ENCODE measurements at regions not wholly inside any gene's neighbourhood (a gene's known extent, or its start where the extent isn't known, plus 50 kb on each side); places are given as distances from the start of the nearest gene placed in this dataset.

DNA sequence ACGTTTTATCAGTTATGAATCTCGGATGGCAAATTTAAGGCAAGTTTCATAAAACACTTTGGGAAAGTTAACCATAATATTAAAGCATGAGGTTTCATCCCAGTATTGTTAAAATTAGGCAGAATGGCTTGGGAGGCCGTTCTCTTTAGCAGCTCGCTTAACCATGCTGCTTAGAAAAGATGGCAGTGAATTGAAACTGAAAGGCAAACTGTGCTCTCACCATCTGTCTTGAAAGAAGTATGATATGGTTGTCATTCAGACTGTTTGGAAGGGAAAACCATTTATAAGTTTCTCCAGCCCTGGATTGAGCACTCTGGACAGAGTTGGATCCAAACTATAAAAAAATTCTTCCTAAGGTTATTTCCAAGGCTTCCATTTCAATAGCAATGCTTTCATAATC, 332.3 kb upstream of the SUCLG2 start:
- H3K4me3 ChIP-seq: no peak overlapping the region
- ATAC-seq (no peak), DNase-seq (no peak)
- no peak overlapping the region for H3K27ac ChIP-seq
- intact Hi-C loops (cut with DNase I): no loop called here
- TF ChIP-seq CTCF (IDR thresholded peaks at IDR 0.05): no peak
- no peaks in the 10 kb centered on the region for H3K27me3 ChIP-seq (ENCODE audit: low read depth)
- H3K9me3 ChIP-seq: no peaks in the 10 kb centered on the region
- H3K4me1 ChIP-seq: no peaks in the 10 kb centered on the region
- no peaks in the 10 kb centered on the region for H3K36me3 ChIP-seq

- intact Hi-C loops (cut with DNase I): no loop called here
- no peaks in the 10 kb centered on the region for H3K4me1 ChIP-seq
- H3K27ac ChIP-seq: no peak overlapping the region
- H3K36me3 ChIP-seq: no peaks in the 10 kb centered on the region
- no peaks in the 10 kb centered on the region for H3K27me3 ChIP-seq (ENCODE audit: low read depth)
- DNase-seq: no peak
- no peak overlapping the region for H3K4me3 ChIP-seq
- no peak for TF ChIP-seq CTCF (IDR thresholded peaks at IDR 0.05)
- ATAC-seq: no peak
- H3K9me3 ChIP-seq: no peaks in the 10 kb centered on the region
Observed at GRCh38 chr3:67983166-67983565, 328.8 kb upstream of the SUCLG2 start.

- intact Hi-C loops (cut with DNase I): no loop called here
- no peak overlapping the region for H3K4me3 ChIP-seq
- no peak for TF ChIP-seq CTCF (IDR thresholded peaks at IDR 0.05)
- no peak overlapping the region for H3K27ac ChIP-seq
- no peaks in the 10 kb centered on the region for H3K36me3 ChIP-seq
- H3K9me3 ChIP-seq: no peaks in the 10 kb centered on the region
- H3K4me1 ChIP-seq: no peaks in the 10 kb centered on the region
- ATAC-seq (no peak), DNase-seq (no peak)
- H3K27me3 ChIP-seq (ENCODE audit: low read depth): no peaks in the 10 kb centered on the region
Observed at GRCh38 chr3:67981077-67981476, 326.7 kb upstream of the SUCLG2 start.

DNA sequence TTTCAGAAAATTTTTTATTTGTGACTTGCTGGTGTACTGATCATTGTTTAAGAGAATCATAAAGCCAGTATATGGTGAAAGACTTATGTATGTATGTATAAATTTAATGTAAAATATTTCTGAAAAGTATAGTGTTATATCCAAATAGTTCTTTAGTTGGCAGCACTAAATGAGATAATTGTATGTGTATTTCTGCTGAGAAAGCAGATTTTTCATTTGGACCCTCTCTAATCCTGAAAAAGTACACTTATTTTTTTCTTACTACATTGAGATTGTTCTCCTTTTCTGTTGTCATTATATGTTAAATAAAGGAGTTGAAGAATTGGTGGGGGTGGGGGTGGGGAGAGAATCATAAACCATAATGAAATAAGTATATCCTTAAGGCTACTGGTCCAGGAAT, 324.9 kb upstream of the SUCLG2 start:
- TF ChIP-seq CTCF (IDR thresholded peaks at IDR 0.05): no peak
- Histone ChIP-seq H3K36me3 (no peaks in the 10 kb centered on the region), H3K4me3 (no peak overlapping the region), H3K9me3 (no peaks in the 10 kb centered on the region), H3K27ac (no peak overlapping the region), H3K4me1 (no peaks in the 10 kb centered on the region), H3K27me3 (ENCODE audit: low read depth) (no peaks in the 10 kb centered on the region)
- no peak for ATAC-seq
- no peak for DNase-seq
- intact Hi-C loops (cut with DNase I): no loop called here

DNA sequence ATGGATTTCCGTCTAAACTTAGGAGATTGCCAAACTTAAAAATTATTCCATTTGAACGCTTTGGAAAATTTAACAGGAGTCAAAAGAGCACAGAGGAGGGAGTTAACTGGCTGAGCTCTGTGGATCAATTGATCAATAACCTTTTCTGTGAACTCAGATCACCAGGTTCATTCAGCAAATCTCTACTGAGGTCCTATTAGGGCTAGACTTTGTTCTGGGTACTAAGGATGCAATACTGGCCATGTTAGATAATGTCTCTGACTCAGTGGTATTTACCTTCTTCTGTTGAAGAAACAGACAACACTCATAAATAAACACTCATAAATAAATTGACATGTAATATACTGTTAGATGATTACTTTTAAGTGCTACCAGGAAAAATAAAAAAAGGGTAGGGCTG, 323.4 kb upstream of the SUCLG2 start:
- no peaks in the 10 kb centered on the region for H3K9me3 ChIP-seq
- H3K27me3 ChIP-seq (ENCODE audit: low read depth): no peaks in the 10 kb centered on the region
- no peak for DNase-seq
- no peaks in the 10 kb centered on the region for H3K4me1 ChIP-seq
- no peaks in the 10 kb centered on the region for H3K36me3 ChIP-seq
- intact Hi-C loops (cut with DNase I): no loop called here
- no peak for TF ChIP-seq CTCF (IDR thresholded peaks at IDR 0.05)
- no peak for ATAC-seq
- no peak overlapping the region for H3K4me3 ChIP-seq
- H3K27ac ChIP-seq: no peak overlapping the region

DNA sequence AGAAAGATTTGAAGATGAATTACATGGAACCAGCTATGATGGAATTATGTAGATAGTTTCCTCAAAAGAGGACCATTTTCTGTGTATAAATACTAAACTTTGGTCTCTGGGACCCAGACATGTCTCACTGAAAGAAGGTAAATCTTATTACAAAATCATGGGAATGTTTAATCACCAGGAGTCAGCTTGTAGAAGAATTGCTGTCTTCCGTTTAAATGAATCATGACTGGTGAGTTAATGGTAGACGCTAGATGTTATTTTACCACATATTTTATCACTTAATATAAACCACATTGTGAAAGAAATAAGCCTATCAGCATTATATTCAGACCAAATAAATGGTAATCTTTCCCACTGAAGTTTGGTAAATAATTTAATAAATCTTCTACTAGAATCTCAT, 322.3 kb upstream of the SUCLG2 start:
- no peak overlapping the region for H3K27ac ChIP-seq
- intact Hi-C loops (cut with DNase I): no loop called here
- no peak for DNase-seq
- no peaks in the 10 kb centered on the region for H3K9me3 ChIP-seq
- no peaks in the 10 kb centered on the region for H3K4me1 ChIP-seq
- H3K4me3 ChIP-seq: no peak overlapping the region
- TF ChIP-seq CTCF (IDR thresholded peaks at IDR 0.05): no peak
- H3K36me3 ChIP-seq: no peaks in the 10 kb centered on the region
- no peaks in the 10 kb centered on the region for H3K27me3 ChIP-seq (ENCODE audit: low read depth)
- ATAC-seq: no peak

Data from lower lobe of right lung (tissue), 2 donors.